ENCODE measurements at regions not wholly inside any gene's neighbourhood (a gene's known extent, or its start where the extent isn't known, plus 50 kb on each side); places are given as distances from the start of the nearest gene placed in this dataset.

- TF ChIP-seq ZNF274 (IDR thresholded peaks at IDR 0.05; ENCODE audit: low read depth, low read length) (no peak), YY1 (IDR thresholded peaks at IDR 0.05; ENCODE audit: insufficient read depth, insufficient read length) (no peak)
Observed at GRCh38 chr10:7007600-7008190, 403.1 kb downstream of the SFMBT2 start.

Data from NT2/D1 (cell line).